GM18511 (cell line): ENCODE measurements at regions not wholly inside any gene's neighbourhood (a gene's known extent, or its start where the extent isn't known, plus 50 kb on each side); places are given as distances from the start of the nearest gene placed in this dataset.

ENCODE experiments used
- ATAC-seq: cut with Tn5 transposase; IDR thresholded peaks from one replicate; pipeline ENCODE4 v1.9.1; 2021; ENCODE audit warnings: mild to moderate bottlenecking, moderate library complexity; ENCODE audit not compliant: unreplicated experiment

DNA sequence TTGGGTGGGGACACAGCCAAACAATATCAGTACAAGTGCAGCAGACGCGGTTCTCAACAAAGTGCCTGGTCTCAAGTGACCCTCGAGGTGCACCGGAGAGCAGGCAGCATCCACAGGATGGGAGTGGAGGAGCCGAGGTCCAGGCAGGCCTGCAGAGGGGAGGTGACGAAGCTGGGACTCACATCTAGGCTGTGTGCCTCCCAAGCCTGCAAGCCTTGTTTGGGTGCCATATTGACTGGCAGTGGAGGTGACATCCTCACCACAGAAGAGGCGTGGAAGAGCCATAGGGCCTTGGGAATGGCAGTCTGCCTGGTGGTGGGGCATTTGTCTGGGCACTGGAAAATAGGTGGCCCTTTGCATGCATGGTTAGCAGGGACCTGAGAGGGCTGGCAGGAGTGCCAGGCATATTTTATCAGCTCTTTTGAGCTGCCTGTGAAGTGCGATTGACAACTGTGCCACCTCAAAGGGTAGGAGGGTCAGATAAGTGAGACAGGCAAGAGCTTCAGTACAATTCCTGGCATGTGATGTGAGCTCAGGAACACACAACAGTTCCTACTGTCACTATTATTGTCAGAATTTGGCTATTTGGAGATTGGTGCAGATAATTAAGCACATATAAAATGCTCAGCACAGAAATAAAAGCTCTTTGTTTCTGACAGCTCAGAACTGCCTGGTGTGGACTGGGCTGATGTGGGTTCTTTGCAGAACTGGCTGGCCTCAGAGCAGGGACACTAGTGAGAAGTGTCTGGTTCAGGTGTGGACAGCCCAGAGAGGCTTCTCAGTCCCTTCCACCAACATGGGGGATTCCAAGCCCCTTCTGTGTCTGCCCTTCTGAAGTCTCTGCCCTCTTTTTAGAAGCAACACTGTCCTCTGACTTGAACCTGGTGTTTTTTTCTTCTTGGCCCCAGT lies 347.6 kb upstream of the AJAP1 start:
- ATAC-seq, result no peak

DNA sequence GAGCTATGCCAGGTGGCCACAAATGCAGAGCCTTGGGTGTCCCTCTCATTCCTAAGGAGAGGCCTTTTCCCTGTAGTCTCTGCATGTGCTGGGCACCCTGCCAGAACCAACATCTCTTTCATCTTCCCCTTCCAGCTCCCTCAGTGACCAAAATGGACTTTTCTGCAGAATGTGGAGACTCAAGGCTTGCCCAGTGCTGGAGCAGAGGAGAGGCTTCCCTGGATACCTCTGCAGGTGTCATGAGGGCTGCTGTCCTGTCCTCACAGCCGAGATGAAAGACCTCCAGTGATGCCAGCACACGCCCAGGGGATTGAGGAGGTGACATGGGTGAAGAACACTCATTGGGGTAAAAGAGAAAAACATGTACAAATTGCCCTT lies 347.0 kb upstream of the AJAP1 start:
- no peak for ATAC-seq

DNA sequence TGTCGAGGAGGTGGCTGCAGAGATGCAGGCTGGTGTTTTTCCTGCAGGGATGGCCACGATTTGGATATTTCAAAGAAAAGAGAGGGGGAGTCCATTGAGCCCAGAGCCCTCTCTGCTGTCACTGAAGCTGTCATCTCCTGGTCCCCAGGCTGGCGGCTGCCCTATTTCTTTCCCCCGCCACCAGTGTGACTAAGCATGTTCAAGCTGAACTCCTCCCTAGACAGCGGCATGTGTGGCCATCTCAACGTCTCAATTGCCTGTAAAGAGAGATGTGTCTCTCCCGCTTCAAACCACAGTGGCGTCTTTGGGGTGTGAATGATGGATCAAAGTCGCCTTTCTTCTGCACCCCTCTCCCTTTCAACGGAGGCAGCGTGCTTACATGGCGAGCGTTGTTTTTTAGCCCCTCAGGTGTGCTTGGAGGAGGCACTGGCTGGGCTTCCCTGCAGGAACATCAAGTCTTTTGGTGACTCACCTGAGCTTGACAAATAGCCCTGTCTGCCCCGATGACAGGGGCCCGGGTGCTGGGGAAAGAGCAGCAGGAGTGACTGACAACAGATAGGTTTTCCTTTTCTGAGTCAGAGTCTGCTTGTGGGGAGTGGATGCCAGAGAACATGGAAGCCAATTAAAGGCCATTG lies 346.4 kb upstream of the AJAP1 start:
- ATAC-seq, result no peak

DNA sequence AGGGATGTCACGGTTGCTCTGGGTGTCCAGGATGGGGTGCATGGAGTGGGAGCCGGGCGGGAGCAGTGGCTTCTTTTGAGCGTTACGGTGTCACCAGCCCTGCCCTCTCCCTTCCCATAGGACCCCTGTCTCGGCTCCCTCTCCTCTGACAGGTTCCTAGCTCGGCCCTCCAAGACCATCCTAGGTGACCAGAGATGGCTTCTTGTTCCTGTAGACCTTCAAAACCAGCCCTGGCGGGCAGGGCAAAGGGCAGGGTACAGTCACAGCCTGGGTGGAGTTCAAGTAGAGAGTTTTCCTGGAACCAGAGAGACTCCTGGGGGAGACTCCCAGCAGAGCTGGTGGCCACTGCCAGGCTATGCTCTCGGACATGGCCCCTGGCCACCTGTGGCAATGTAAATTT lies 345.6 kb upstream of the AJAP1 start:
- ATAC-seq, result no peak

DNA sequence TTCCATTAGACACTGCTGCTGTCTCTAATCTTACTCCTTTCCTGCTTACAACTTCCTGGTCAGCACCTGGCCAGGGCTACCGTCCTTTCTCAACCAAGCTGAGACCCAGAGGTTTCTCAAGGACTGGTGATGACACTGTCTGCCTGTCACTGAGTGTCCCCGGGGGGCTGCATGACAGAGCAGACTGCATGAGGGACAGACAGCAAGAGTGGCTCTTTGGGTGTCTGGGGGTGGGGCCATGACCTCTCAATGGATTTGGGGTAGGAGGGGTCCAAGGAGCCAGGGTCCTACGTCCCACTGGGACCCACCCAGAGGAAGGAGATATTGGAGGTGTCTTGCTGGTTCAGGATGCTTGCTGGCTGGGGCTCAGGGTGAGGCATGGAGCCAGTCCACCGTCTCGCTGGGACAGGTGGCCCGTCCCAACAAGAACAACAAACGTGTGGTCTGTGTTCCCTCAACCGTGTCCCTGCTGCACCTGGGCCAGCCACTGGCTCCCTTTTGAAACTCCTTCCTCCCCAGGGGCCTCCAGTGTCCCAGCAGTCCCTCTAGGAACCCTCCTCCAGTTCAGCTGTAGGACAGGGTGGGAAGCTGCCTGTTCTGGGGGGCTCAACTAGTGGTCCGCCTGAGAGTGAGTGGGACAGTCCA lies 344.6 kb upstream of the AJAP1 start:
- no peak for ATAC-seq

DNA sequence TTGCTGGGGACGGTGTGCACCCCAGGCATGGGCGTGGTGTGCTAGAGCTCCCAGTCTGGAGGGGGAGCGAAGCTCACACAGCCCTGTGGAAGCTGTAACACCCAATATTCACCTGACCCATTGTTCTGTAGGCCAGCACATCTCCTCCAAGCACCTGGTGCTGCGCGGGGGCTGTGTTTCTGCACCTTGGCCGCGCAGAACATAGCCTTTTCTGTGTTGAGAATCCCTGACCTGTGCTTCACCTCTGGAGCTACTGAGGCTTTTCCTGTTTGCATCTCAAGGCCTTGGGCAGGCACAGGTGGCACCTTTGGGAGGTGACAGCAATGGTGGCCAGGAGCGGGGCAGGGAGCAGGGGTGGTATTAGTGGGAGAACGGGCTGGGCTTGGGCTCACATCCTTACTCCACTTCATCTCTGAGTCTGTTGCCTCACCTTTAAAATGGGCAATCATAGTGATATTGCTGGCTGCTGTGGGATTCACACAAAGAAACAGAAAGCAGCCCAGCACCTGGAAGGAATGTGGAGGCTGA lies 343.9 kb upstream of the AJAP1 start:
- ATAC-seq, result no peak

DNA sequence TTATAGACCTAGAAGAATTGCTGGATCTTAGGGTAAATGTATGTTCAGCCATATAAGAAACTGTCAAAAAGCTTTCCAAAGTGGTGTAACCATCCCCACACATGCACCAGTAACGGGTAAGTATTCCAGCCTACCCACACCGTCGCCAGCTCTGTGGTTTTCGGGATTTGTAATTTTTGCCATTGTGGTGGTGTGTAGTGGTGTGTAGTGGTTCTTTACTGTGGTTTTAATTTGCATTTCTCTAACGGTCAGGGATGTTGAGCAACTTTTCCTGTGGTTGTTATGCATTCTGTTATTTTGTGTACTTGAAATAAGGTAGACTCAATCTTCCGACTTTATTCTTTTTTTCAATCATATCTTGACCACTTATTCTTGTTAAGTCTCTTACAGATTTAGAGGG lies 342.4 kb upstream of the AJAP1 start:
- no peak for ATAC-seq

- no peak for ATAC-seq
Measured at GRCh38 chr1:4315202-4315601, 339.2 kb upstream of the AJAP1 start.

- ATAC-seq, result no peak
Measured at GRCh38 chr1:4317207-4317606, 337.2 kb upstream of the AJAP1 start.

DNA sequence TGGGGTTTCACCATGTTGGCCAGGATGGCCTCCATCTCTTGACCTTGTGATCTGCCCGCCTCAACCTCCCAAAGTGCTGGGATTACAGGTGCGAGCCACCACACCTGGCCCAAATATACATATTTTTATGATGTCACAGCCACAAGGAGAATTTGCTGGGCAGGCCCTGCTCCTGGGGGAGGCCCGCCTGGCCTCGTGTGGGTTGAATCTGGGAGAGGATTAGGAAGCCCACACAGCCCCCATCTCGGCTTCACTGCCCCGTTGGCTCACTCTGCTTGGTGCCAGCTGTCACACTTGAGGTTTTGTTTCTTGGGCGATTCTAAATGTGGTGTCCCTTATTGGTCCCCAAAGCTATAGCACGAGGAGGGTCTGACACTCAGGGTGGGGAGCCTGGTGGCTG lies 335.7 kb upstream of the AJAP1 start:
- ATAC-seq, result no peak

DNA sequence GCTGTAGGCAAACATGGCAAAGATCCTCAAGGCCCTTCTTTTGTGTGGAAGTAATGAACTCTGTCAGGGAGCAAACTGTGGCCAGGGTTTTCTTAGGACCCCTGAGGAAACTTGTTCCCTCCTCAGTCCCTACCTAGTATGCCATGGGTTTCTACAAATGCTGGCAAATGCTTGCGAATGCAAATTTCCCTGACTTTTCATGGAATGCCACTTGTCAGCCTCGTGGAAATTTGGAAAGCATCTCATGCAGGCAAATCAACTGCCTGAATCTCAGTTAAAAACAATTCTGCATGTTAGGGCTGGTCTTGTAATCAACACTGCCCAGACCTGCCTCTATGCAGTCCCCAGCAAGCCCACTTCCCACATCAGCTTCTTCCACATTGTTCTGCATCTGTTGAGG lies 334.9 kb upstream of the AJAP1 start:
- ATAC-seq, result no peak

GRCh38 chr1:4322881-4323280 lies 331.5 kb upstream of the AJAP1 start:
- ATAC-seq, result no peak

GRCh38 chr1:4323309-4323708 lies 331.1 kb upstream of the AJAP1 start:
- no peak for ATAC-seq

GRCh38 chr1:4324525-4324924 lies 329.9 kb upstream of the AJAP1 start:
- ATAC-seq, result no peak

GRCh38 chr1:4327142-4327541 lies 327.3 kb upstream of the AJAP1 start:
- no peak for ATAC-seq

DNA sequence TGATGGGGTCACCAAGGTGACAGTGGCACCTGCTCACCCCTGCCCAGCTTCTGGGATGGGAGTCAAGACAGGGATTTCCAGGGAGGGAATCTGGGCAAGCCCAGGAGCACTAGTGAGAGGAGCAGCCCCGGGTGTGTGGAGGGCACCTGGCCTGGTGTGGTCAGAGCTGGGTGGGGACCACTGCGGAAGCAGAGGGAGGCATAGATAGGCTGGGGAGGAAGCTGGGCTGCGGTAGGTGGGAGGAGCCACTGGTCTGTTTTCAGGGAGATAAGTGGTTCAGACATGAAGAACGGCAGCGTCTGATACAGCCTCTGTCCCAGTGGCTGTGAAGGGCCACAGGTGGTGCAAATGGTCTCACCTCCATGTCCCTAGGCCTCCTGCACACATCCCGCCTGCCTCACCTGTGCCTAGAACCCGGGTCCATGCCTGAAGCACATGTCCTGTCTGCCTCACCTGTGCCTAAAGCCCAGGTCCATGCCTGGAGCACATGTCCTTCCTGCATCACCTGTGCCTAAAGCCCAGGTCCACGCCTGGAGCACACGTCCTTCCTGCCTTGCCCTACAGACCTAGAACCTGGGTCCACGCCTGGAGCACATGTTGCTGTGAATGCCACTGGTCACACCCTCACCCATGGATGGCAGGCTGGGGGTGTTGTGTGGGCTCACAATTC lies 325.9 kb upstream of the AJAP1 start:
- ATAC-seq, result no peak

- no peak for ATAC-seq
Measured at GRCh38 chr1:4330805-4331766, 323.3 kb upstream of the AJAP1 start.

DNA sequence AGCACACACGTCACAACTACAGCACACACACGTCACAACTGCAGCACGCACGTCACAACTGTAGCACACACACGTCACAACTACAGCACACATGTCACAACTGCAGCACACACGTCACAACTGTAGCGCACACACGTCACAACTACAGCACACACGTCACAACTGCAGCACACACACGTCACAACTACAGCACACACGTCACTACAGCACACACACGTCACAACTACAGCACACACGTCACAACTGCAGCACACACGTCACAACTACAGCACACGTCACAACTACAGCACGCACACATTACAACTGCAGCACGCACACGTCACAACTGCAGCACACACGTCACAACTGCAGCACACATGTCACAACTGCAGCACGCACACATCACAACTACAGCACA lies 322.6 kb upstream of the AJAP1 start:
- ATAC-seq, result no peak

- ATAC-seq, result no peak
Measured at GRCh38 chr1:4336507-4336906, 317.9 kb upstream of the AJAP1 start.

DNA sequence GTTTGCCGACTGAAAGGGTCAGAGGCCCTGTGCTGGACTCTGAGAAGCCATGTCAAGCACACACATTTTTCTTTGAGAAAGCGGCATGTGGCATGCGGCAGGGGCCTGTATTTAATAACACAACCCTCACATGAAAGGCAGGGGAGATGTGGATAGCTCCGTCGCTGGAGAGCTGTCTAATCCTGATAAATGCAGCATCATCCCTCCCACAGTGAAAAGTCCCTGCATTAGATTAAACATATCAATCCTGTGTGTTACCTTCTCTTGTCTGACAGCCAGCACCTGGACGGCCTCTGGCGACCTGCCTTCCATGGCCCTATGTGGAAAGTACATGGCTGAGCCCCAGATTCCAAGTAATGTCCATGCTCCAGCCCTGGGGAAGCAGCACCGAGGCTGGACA lies 313.0 kb upstream of the AJAP1 start:
- ATAC-seq, result no peak
